SK-N-SH treated with all-trans-retinoic acid at 6 μM for 48 hours (cell line): ENCODE measurements at regions not wholly inside any gene's neighbourhood (a gene's known extent, or its start where the extent isn't known, plus 50 kb on each side); places are given as distances from the start of the nearest gene placed in this dataset.

Experiments
- ATAC-seq: fragments of 200-7000 bp; cut with Tn5 transposase; 3 replicates; pipeline ENCODE4 v1.9.1; 2020; ENCODE audit warnings: mild to moderate bottlenecking, moderate library complexity
- CREB5 ChIP-seq: fragments of 250-450 bp; sonication (Bioruptor Pico); IDR thresholded peaks from 2 replicates; pipeline ENCODE4 v1.5.1; 2020; ENCODE audit warnings: low read depth, mild to moderate bottlenecking, moderate library complexity
- CSRNP3 ChIP-seq: fragments of 250-450 bp; sonication (Bioruptor Pico); IDR thresholded peaks from 2 replicates; pipeline ENCODE4 v1.5.1; 2021; ENCODE audit warnings: mild to moderate bottlenecking, moderate library complexity
- GLIS3 ChIP-seq: fragments of 250-450 bp; sonication (Bioruptor Pico); IDR thresholded peaks from 2 replicates; pipeline ENCODE4 v1.5.0; 2020; ENCODE audit warnings: mild to moderate bottlenecking, moderate library complexity
- PATZ1 ChIP-seq: fragments of 250-450 bp; sonication (Bioruptor Pico); IDR thresholded peaks from 2 replicates; pipeline ENCODE4 v1.8.0; 2020; ENCODE audit warnings: mild to moderate bottlenecking, moderate library complexity, borderline replicate concordance
- POU6F1 ChIP-seq: fragments of 250-450 bp; sonication (Bioruptor Pico); IDR thresholded peaks from 2 replicates; pipeline ENCODE4 v1.8.0; 2021; ENCODE audit warnings: low read depth, mild to moderate bottlenecking, moderate library complexity, borderline replicate concordance
- RARB ChIP-seq: fragments of 250-450 bp; sonication (Bioruptor Pico); IDR thresholded peaks from 2 replicates; pipeline ENCODE4 v1.8.0; 2021; ENCODE audit warnings: mild to moderate bottlenecking, moderate library complexity
- SNAI2 ChIP-seq: fragments of 250-450 bp; sonication (Bioruptor Pico); IDR thresholded peaks from 2 replicates; pipeline ENCODE4 v1.5.0; 2020; ENCODE audit warnings: mild to moderate bottlenecking, moderate library complexity
- TSHZ2 ChIP-seq: fragments of 250-450 bp; sonication (Bioruptor Pico); IDR thresholded peaks from 2 replicates; pipeline ENCODE4 v1.5.0; 2020; ENCODE audit warnings: mild to moderate bottlenecking, moderate library complexity
- ZFP3 ChIP-seq: fragments of 250-450 bp; sonication (Bioruptor Pico); IDR thresholded peaks from 2 replicates; pipeline ENCODE4 v1.5.0; 2020; ENCODE audit warnings: mild to moderate bottlenecking, moderate library complexity
- ZFP30 ChIP-seq: fragments of 450-650 bp; formaldehyde crosslinking; IDR thresholded peaks from 2 replicates; pipeline ENCODE4 v1.5.0; 2022; ENCODE audit warnings: mild to moderate bottlenecking, moderate library complexity

GRCh38 chr3:878746-879145, 214.1 kb upstream of the CNTN6 start:
- TF ChIP-seq SNAI2 (CRISPR knock-in tag) (no peak), PATZ1 (no peak), ZFP3 (CRISPR knock-in tag) (no peak), ZFP30 (CRISPR knock-in tag) (no peak), TSHZ2 (no peak), CREB5 (no peak), POU6F1 (CRISPR knock-in tag) (no peak)
- ATAC-seq, result no peak

- TF ChIP-seq SNAI2 (CRISPR knock-in tag), result no peak
- no peak for TF ChIP-seq RARB
- no peak for TF ChIP-seq GLIS3
- no peak for TF ChIP-seq PATZ1
- no peak for TF ChIP-seq ZFP30 (CRISPR knock-in tag)
- no peak for TF ChIP-seq ZFP3 (CRISPR knock-in tag)
- no peak for ATAC-seq
Observed at GRCh38 chr3:880371-880770, 212.5 kb upstream of the CNTN6 start.

GRCh38 chr3:882533-882932, 210.3 kb upstream of the CNTN6 start:
- ATAC-seq, result no peak
- TF ChIP-seq SNAI2 (CRISPR knock-in tag) (no peak), ZFP30 (CRISPR knock-in tag) (no peak), TSHZ2 (no peak), POU6F1 (CRISPR knock-in tag) (no peak), PATZ1 (no peak), CSRNP3 (no peak)
